ENCODE measurements at regions not wholly inside any gene's neighbourhood (a gene's known extent, or its start where the extent isn't known, plus 50 kb on each side); places are given as distances from the start of the nearest gene placed in this dataset.

- no peak for TF ChIP-seq POLR2A (IDR thresholded peaks at IDR 0.05)
- no peak for TF ChIP-seq CTCF (IDR thresholded peaks at IDR 0.05)
- no peak overlapping the region for H3K4me3 ChIP-seq
Measured at GRCh38 chr20:10994991-10995700, 321.3 kb upstream of the JAG1 start.

GRCh38 chr20:10998476-10998875, 324.7 kb upstream of the JAG1 start:
- no peak overlapping the region for H3K4me3 ChIP-seq
- no peaks in the 10 kb centered on the region for H3K36me3 ChIP-seq
- H3K27me3 ChIP-seq, result no peaks in the 10 kb centered on the region
- no peaks in the 10 kb centered on the region for H3K4me1 ChIP-seq
- no peaks in the 10 kb centered on the region for H3K9me3 ChIP-seq
- DNase-seq, result no peak
- H3K27ac ChIP-seq, result no peak overlapping the region
- TF ChIP-seq POLR2A (IDR thresholded peaks at IDR 0.05) (no peak), CTCF (IDR thresholded peaks at IDR 0.05) (no peak)

More at GRCh38 chr20:10994991-10995700, 321.3 kb upstream of the JAG1 start:
- Histone ChIP-seq H3K36me3 (no peaks in the 10 kb centered on the region), H3K27ac (no peak overlapping the region), H3K4me1 (no peaks in the 10 kb centered on the region), H3K27me3 (no peaks in the 10 kb centered on the region), H3K9me3 (no peaks in the 10 kb centered on the region)
- no peak for DNase-seq

- no peaks in the 10 kb centered on the region for H3K36me3 ChIP-seq
- DNase-seq, result no peak
- H3K9me3 ChIP-seq, result no peaks in the 10 kb centered on the region
- H3K27me3 ChIP-seq, result no peaks in the 10 kb centered on the region
- TF ChIP-seq CTCF (IDR thresholded peaks at IDR 0.05) (no peak), POLR2A (IDR thresholded peaks at IDR 0.05) (no peak)
- H3K27ac ChIP-seq, result no peak overlapping the region
- no peak overlapping the region for H3K4me3 ChIP-seq
- no peaks in the 10 kb centered on the region for H3K4me1 ChIP-seq
Measured at GRCh38 chr20:11000416-11000815, 326.6 kb upstream of the JAG1 start.

GRCh38 chr20:11001302-11001701, 327.5 kb upstream of the JAG1 start:
- Histone ChIP-seq H3K27ac (no peak overlapping the region), H3K36me3 (no peaks in the 10 kb centered on the region), H3K4me3 (no peak overlapping the region), H3K4me1 (no peaks in the 10 kb centered on the region), H3K9me3 (no peaks in the 10 kb centered on the region), H3K27me3 (no peaks in the 10 kb centered on the region)
- TF ChIP-seq POLR2A (IDR thresholded peaks at IDR 0.05) (no peak), CTCF (IDR thresholded peaks at IDR 0.05) (no peak)
- no peak for DNase-seq

- Histone ChIP-seq H3K27me3 (no peaks in the 10 kb centered on the region), H3K9me3 (no peaks in the 10 kb centered on the region), H3K36me3 (no peaks in the 10 kb centered on the region), H3K27ac (no peak overlapping the region), H3K4me1 (no peaks in the 10 kb centered on the region), H3K4me3 (no peak overlapping the region)
- no peak for TF ChIP-seq POLR2A (IDR thresholded peaks at IDR 0.05)
- no peak for TF ChIP-seq CTCF (IDR thresholded peaks at IDR 0.05)
- DNase-seq, result no peak
Measured at GRCh38 chr20:11001764-11002540, 328.2 kb upstream of the JAG1 start.

Measured in Peyer's patch (tissue), 4 donors.